Sigmoid colon (tissue), 6 donors: ENCODE measurements at regions not wholly inside any gene's neighbourhood (a gene's known extent, or its start where the extent isn't known, plus 50 kb on each side); places are given as distances from the start of the nearest gene placed in this dataset.
"Not testable (repeated sequence)": the region's sequence is repeated elsewhere in the genome, so short reads cannot be mapped to it uniquely, and the experiment has no call there.

Source experiments
- DNase-seq: peaks from one replicate; pipeline ENCODE4 v3.0.0-alpha.2; 2019
- H3K27ac ChIP-seq, 4 donors: fragments of 200-600 bp; sonication (generic); one replicate each; pipeline ENCODE4 v1.5.1; 2016 to 2019; ENCODE audit warnings: mild to moderate bottlenecking in 1 of 4
- H3K27me3 ChIP-seq, 3 donors: fragments of 200-600 bp; sonication (generic); one replicate each; pipeline ENCODE4 v1.5.1; 2019; ENCODE audit warnings: mild to moderate bottlenecking in 1 of 3
- H3K36me3 ChIP-seq, 4 donors: fragments of 200-600 bp; sonication (generic); one replicate each; pipeline ENCODE4 v1.5.1; 2016 to 2019
- H3K4me1 ChIP-seq, 4 donors: fragments of 200-600 bp; sonication (generic); one replicate each; pipeline ENCODE4 v1.5.1; 2017 to 2019
- H3K4me3 ChIP-seq, 4 donors: fragments of 200-600 bp; sonication (generic); one replicate each; pipeline ENCODE4 v1.5.1; 2017 to 2019; ENCODE audit warnings: mild to moderate bottlenecking in 2 of 4, moderate library complexity in 1 of 4
- H3K9me3 ChIP-seq, 4 donors: fragments of 200-600 bp in 3 of 4; sonication (generic) in 3 of 4; one replicate each; pipeline versions ENCODE4 v1.5.1 to v1.6.1; 2013 to 2019
- EP300 ChIP-seq, 4 donors: sonication (generic); formaldehyde crosslinking; IDR thresholded peaks; one replicate each; pipeline ENCODE4 v1.6.1; 2017; ENCODE audit warnings: antibody characterized with exemption in 4 of 4
- POLR2A ChIP-seq, 2 donors: fragments of 450-650 bp; IDR thresholded peaks; one replicate each; pipeline ENCODE4 v1.6.1; 2016; ENCODE audit warnings: antibody characterized with exemption in 2 of 2, mild to moderate bottlenecking in 2 of 2, moderate library complexity in 2 of 2
- POLR2AphosphoS5 ChIP-seq, 4 donors: sonication (generic); formaldehyde crosslinking; IDR thresholded peaks; one replicate each; pipeline ENCODE4 v1.6.1; 2017; ENCODE audit warnings: antibody characterized with exemption in 4 of 4
- WGBS, 2 donors: extraction: QIAGEN DNeasy Blood & Tissue Kit; methylation state at CpG; one replicate each; pipeline ENCODE4 v1.1.7; 2013; 5-methylcytosine and 5-hydroxymethylcytosine counted together
- intact Hi-C: fragments of 100-400 bp; cut with DNase I; formaldehyde crosslinking; loops from one replicate; pipeline ENCODE4 v1.15.1; 2023
- TF ChIP-seq, protein P1 (sequence below), 4 experiments: fragments of 450-650 bp in 3 of 4; fragments of 200-600 bp in 1 of 4; IDR thresholded peaks; one replicate each; pipeline ENCODE4 v1.5.1; 2016 to 2019; ENCODE audit warnings: antibody characterized with exemption in 4 of 4, mild to moderate bottlenecking in 3 of 4, moderate library complexity in 2 of 4
- donor health status: healthy with polysubstance abuse.
- donor health status: healthy.

DNA sequence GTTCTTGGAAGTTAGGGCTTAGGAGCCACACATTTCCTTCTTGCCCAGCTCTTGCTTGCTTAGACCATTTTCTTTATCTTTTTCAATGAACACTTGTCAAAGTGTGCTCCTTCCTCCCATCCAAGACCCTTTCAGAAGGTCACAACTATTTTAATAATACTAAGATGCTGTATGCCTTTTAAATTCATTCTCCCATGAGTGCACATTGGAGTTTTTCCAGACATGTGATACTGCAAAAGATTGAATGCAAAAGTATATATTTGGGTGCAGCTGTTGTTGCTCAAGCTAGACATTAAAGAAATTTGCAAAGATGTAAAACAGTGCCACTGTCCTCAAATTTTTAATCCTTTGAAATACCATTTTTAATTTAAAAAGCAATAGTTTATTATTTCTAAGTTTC is 69.3 kb upstream of the TNRC6B start:
- TF ChIP-seq POLR2AphosphoS5 (IDR thresholded peaks at IDR 0.05): no peak
- no peak for TF ChIP-seq POLR2A (IDR thresholded peaks at IDR 0.05)
- TF ChIP-seq, protein P1, sequence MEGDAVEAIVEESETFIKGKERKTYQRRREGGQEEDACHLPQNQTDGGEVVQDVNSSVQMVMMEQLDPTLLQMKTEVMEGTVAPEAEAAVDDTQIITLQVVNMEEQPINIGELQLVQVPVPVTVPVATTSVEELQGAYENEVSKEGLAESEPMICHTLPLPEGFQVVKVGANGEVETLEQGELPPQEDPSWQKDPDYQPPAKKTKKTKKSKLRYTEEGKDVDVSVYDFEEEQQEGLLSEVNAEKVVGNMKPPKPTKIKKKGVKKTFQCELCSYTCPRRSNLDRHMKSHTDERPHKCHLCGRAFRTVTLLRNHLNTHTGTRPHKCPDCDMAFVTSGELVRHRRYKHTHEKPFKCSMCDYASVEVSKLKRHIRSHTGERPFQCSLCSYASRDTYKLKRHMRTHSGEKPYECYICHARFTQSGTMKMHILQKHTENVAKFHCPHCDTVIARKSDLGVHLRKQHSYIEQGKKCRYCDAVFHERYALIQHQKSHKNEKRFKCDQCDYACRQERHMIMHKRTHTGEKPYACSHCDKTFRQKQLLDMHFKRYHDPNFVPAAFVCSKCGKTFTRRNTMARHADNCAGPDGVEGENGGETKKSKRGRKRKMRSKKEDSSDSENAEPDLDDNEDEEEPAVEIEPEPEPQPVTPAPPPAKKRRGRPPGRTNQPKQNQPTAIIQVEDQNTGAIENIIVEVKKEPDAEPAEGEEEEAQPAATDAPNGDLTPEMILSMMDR (IDR thresholded peaks at IDR 0.05): no peak
- no peak for TF ChIP-seq EP300 (IDR thresholded peaks at IDR 0.05)
- no peak for DNase-seq

DNA sequence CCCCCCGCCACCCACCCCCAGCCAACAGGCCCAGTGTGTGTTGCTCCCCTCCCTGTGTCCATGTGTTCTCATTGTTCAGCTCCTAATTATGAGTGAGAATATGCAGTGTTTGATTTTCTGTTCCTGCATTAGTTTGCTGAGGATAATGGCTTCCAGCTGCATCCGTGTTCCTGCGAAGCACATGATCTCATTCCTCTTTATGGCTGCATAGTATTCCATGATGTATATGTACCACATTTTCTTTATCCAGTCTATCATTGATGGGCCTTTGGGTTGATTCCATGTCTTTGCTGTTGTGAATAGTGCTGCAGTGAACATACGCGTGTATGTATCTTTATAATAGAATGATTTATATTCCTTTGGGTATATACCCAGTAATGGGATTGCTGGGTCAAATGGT is 68.8 kb upstream of the TNRC6B start:
- Histone ChIP-seq H3K4me1 (peaks cover 0 to 47% (median 20%) of the 10 kb centered on the region in 4 donors), H3K27ac (peak overlapping the region in 2 of 4 donors; percentile 73 to 85)
- intact Hi-C loops: loop anchor here (10.0 kb wide), 1 partner anchor 66 kb away; the partner anchor contains the start of gene TNRC6B
- H3K27me3 ChIP-seq, DNase-seq, H3K36me3 ChIP-seq, H3K4me3 ChIP-seq, H3K9me3 ChIP-seq: not testable (repeated sequence)
- WGBS, 2 donors: 92 to 96% methylated on average over 5 of the region's 5 CpGs

More for the DNA sequence above, 69.3 kb upstream of the TNRC6B start:
- peak overlapping the region in 3 of 4 donors; percentile 25 to 38 (median 37) for H3K4me3 ChIP-seq
- no peaks in the 10 kb centered on the region for H3K27me3 ChIP-seq
- H3K4me1 ChIP-seq: peaks cover 0 to 42% (median 18%) of the 10 kb centered on the region in 4 donors
- H3K9me3 ChIP-seq: no peaks in the 10 kb centered on the region
- intact Hi-C loops: loop anchor here (10.0 kb wide), 1 partner anchor 66 kb away; the partner anchor contains the start of gene TNRC6B
- peak overlapping the region; percentile 53 to 85 (median 71) for H3K27ac ChIP-seq
- no peaks in the 10 kb centered on the region for H3K36me3 ChIP-seq

GRCh38 chr22:40111451-40111850 is 66.3 kb upstream of the TNRC6B start:
- Histone ChIP-seq H3K27ac (no peak overlapping the region), H3K27me3 (no peaks in the 10 kb centered on the region), H3K4me3 (no peak overlapping the region), H3K9me3 (no peaks in the 10 kb centered on the region), H3K4me1 (peaks cover 0 to 46% (median 22%) of the 10 kb centered on the region in 4 donors), H3K36me3 (no peaks in the 10 kb centered on the region)
- no peak for DNase-seq
- WGBS, 2 donors: 81 to 90% methylated on average over 2 of the region's 2 CpGs
- no peak for TF ChIP-seq POLR2AphosphoS5 (IDR thresholded peaks at IDR 0.05)
- intact Hi-C loops: no loop called here

- intact Hi-C loops: no loop called here
- no peak for DNase-seq
Observed at GRCh38 chr22:40112595-40112994, 65.1 kb upstream of the TNRC6B start.

DNA sequence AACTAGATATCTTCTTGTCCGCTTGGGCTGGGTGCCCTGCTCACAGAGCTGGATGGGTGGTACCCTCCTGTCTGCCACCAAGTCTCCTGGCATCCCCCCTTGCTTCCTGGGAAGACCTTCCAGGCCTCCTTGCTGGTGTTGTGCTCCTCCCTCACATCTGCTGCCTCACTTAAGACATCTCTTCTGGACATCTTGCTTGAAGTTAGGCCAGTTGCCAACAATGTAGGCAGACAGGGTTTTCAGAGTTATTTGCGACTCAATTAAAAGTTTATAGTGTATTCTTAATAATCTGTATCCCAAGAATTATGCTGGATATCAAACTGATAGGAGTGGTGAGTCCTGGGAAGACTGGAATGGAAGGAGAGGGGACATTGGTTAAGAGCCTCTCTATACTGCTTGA is 64.0 kb upstream of the TNRC6B start:
- TF ChIP-seq POLR2AphosphoS5 (IDR thresholded peaks at IDR 0.05) (no peak), POLR2A (IDR thresholded peaks at IDR 0.05) (no peak), EP300 (IDR thresholded peaks at IDR 0.05) (no peak)
- TF ChIP-seq, protein P1 (IDR thresholded peaks at IDR 0.05): no peak
- peaks cover 0 to 25% (median 6%) of the 10 kb centered on the region in 4 donors for H3K4me1 ChIP-seq

More at GRCh38 chr22:40112595-40112994, 65.1 kb upstream of the TNRC6B start:
- H3K9me3 ChIP-seq: no peaks in the 10 kb centered on the region
- peaks cover 0 to 36% (median 16%) of the 10 kb centered on the region in 4 donors for H3K4me1 ChIP-seq
- no peak overlapping the region for H3K4me3 ChIP-seq
- no peak for TF ChIP-seq POLR2AphosphoS5 (IDR thresholded peaks at IDR 0.05)
- TF ChIP-seq EP300 (IDR thresholded peaks at IDR 0.05): no peak
- TF ChIP-seq, protein P1 (IDR thresholded peaks at IDR 0.05): no peak
- TF ChIP-seq POLR2A (IDR thresholded peaks at IDR 0.05): no peak
- no peak overlapping the region for H3K27ac ChIP-seq
- H3K27me3 ChIP-seq: no peaks in the 10 kb centered on the region
- no peaks in the 10 kb centered on the region for H3K36me3 ChIP-seq
- 81 to 83% methylated on average over 3 of the region's 3 CpGs for WGBS, 2 donors

DNA sequence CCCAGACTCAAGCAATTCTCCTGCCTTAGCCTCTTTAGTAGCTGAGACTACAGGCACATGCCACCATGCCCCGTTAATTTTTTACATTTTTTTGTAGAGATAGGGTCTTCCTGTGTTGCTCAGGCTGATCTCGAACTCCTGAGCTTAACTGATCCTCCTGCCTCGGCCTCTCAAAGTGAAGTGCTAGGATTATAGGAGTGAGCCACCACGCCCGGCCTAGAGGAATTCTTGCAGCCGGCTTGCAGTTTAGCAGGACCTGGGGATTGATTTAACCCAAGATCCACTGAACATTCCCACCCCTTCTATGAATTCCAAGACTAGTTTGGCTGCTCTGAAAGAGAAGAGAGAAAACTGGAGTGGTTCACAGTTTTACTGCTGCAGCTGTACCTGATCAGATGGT is 63.3 kb upstream of the TNRC6B start:
- H3K4me3 ChIP-seq: no peak overlapping the region
- H3K27me3 ChIP-seq: no peaks in the 10 kb centered on the region
- no peaks in the 10 kb centered on the region for H3K9me3 ChIP-seq
- H3K4me1 ChIP-seq: peaks cover 0 to 24% (median 4%) of the 10 kb centered on the region in 4 donors
- TF ChIP-seq POLR2AphosphoS5 (IDR thresholded peaks at IDR 0.05): no peak
- no peak for TF ChIP-seq POLR2A (IDR thresholded peaks at IDR 0.05)
- TF ChIP-seq, protein P1 (IDR thresholded peaks at IDR 0.05): no peak
- no peak for TF ChIP-seq EP300 (IDR thresholded peaks at IDR 0.05)
- DNase-seq: no peak
- intact Hi-C loops: no loop called here
- 79 to 85% methylated on average over 6 of the region's 6 CpGs for WGBS, 2 donors
- no peaks in the 10 kb centered on the region for H3K36me3 ChIP-seq
- H3K27ac ChIP-seq: no peak overlapping the region

More for the DNA sequence above, 64.0 kb upstream of the TNRC6B start:
- Histone ChIP-seq H3K9me3 (no peaks in the 10 kb centered on the region), H3K4me3 (no peak overlapping the region), H3K27me3 (no peaks in the 10 kb centered on the region), H3K27ac (no peak overlapping the region), H3K36me3 (no peaks in the 10 kb centered on the region)
- WGBS, 2 donors: 91 to 92% methylated on average over 2 of the region's 2 CpGs
- no peak for DNase-seq
- intact Hi-C loops: no loop called here
